Right ventricle myocardium superior (tissue), 1 donor: ENCODE measurements at regions not wholly inside any gene's neighbourhood (a gene's known extent, or its start where the extent isn't known, plus 50 kb on each side); places are given as distances from the start of the nearest gene placed in this dataset.

Source experiments
- ATAC-seq: fragments of 200-7000 bp; cut with Tn5 transposase; one replicate; pipeline ENCODE4 v1.9.1; 2020; ENCODE audit warnings: mild to moderate bottlenecking; ENCODE audit not compliant: poor library complexity
- DNase-seq: peaks from one replicate; pipeline ENCODE4 v3.0.0-alpha.2; 2020
- intact Hi-C: fragments of 100-400 bp; cut with DNase I; formaldehyde crosslinking; loops from one replicate; pipeline ENCODE4 v1.11.2; 2022
- donor health status: DM: no; HTN: yes; CAD: no; lungs with severe emphysema.

DNA sequence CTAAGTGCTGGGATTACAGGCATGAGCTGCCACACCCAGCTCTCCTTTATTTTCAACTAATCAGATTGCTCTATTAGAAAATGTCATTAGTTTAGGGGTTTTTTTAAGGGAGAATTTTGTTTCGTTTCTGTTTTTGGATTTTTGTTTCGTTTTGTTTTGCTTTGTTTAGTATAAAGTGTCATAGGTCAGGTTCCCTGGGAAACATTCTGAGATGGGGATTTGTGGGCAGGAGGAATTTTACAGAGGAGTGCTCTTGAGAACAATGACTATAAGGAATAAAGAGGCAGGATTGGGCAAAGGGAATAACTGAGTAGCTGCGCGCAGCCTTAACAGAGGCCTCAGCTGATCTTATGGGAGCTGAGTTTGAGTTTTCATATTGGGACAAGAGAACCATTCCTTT lies 86.8 kb upstream of the NR2F2 start:
- no peak for DNase-seq

GRCh38 chr15:96245252-96245651 lies 85.2 kb upstream of the NR2F2 start:
- ATAC-seq (no peak), DNase-seq (no peak)

More for the DNA sequence above, 86.8 kb upstream of the NR2F2 start:
- ATAC-seq, result no peak
- intact Hi-C loops, result no loop called here

GRCh38 chr15:96246057-96246456 lies 84.4 kb upstream of the NR2F2 start:
- ATAC-seq (no peak), DNase-seq (no peak)
- intact Hi-C loops, result no loop called here

More at GRCh38 chr15:96245252-96245651, 85.2 kb upstream of the NR2F2 start:
- intact Hi-C loops, result no loop called here

DNA sequence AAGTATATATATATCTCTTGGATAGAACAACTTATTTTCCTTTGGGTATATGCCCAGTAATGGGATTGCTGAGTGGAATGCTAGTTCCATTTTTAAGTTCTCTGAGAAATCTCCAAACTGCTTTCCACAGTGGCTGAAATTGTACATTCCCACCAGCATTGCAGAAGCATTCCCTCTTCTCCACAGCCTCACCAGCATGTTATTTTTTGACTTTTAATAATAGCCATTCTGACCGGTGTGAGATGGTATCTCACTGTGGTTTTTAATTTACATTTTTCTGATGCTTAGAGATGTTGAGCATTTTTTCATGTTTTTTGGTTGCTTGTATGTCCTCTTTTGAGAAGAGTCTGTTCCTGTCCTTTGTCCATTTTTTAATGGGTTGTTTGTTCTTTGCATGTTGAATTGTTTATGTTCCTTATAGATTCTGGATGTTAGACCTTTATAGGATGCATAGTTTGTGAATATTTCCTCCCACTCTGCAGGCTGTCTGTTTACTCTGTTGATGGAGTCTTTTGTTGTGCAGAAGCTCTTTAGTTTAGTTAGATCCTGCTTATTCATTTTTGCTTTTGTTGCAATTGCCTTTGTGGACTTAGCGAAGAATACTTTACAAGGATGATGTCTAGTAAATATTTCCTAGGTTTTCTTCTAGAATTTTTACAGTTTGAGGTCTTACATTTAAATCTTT lies 82.7 kb upstream of the NR2F2 start:
- ATAC-seq, result no peak
- intact Hi-C loops, result no loop called here
- no peak for DNase-seq

DNA sequence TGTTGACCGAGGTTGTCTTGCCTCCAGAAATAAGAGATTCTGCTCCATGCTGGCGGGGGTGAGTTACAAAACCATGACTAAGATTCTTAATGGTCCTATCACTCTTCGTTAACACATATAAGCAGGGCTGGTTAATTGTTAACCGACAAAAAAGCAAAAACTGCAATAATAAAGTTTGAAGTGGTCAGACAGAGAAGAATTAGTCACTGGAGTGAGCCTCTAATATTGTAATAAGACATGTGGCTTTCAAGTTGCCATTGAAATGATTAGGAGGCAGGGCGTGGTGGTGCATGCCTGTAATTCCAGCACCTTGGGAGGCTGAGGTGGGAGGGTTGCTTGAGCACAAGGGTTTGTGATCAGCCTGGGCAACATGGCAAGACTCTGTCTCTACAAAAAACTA lies 78.4 kb upstream of the NR2F2 start:
- ATAC-seq, result no peak
- no peak for DNase-seq
- intact Hi-C loops, result no loop called here

- intact Hi-C loops, result no loop called here
- no peak for ATAC-seq
Observed at GRCh38 chr15:96253006-96253747, 77.3 kb upstream of the NR2F2 start.

DNA sequence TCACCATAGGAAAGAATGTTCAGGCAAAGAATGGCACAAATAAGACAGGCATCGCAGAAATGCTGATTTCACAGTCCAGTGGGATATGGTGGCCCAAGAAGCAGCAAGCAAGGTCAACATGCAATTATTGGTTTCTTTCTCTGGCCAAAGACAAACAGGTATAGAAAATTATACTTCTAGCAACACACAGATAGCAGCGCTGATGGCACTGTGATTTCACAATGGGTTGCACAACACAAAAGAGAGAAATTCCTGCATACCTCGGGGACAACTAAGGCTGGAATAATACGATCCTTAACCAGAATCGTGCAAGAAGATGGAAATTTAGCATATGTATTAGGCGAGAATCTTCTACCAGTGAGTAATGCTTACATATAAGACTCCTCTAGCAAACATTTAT lies 76.3 kb upstream of the NR2F2 start:
- intact Hi-C loops, result no loop called here
- ATAC-seq (no peak), DNase-seq (no peak)

More at GRCh38 chr15:96253006-96253747, 77.3 kb upstream of the NR2F2 start:
- DNase-seq, result no peak

- DNase-seq (no peak), ATAC-seq (no peak)
- intact Hi-C loops, result no loop called here
Observed at GRCh38 chr15:96255599-96255998, 74.9 kb upstream of the NR2F2 start.

GRCh38 chr15:96261575-96262034 lies 68.9 kb upstream of the NR2F2 start:
- ATAC-seq (no peak), DNase-seq (no peak)
- intact Hi-C loops, result no loop called here

- ATAC-seq (no peak), DNase-seq (no peak)
- intact Hi-C loops, result no loop called here
Observed at GRCh38 chr15:96262097-96262496, 68.4 kb upstream of the NR2F2 start.

- intact Hi-C loops, result no loop called here
- no peak for DNase-seq
- no peak for ATAC-seq
Observed at GRCh38 chr15:96262549-96263489, 67.7 kb upstream of the NR2F2 start.

DNA sequence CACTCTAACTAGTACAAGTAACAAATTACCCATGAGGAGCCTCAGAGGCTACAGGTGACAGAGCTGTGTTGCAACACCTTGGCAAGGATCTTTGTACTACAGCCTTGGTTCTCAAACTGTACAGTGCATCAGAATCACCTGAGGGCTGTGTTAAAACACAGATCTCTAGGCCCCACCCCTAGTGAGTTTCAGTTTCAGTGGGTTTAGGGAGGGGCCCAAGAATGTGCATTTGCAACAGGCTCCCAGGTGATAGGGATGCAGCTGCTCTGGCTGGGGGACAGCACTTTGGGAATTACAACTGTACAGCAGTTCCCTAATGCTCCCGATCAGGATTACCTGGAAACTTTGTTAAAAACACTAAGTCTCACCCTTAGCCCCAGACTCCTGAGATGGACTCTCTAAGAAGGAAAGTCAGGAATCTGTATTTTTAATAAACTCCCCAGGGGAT lies 66.1 kb upstream of the NR2F2 start:
- ATAC-seq, result no peak
- no peak for DNase-seq
- intact Hi-C loops, result no loop called here

GRCh38 chr15:96264801-96265515 lies 65.5 kb upstream of the NR2F2 start:
- intact Hi-C loops, result no loop called here

GRCh38 chr15:96266456-96266855 lies 64.0 kb upstream of the NR2F2 start:
- DNase-seq (no peak), ATAC-seq (no peak)
- intact Hi-C loops, result no loop called here

More at GRCh38 chr15:96264801-96265515, 65.5 kb upstream of the NR2F2 start:
- no peak for DNase-seq
- no peak for ATAC-seq

DNA sequence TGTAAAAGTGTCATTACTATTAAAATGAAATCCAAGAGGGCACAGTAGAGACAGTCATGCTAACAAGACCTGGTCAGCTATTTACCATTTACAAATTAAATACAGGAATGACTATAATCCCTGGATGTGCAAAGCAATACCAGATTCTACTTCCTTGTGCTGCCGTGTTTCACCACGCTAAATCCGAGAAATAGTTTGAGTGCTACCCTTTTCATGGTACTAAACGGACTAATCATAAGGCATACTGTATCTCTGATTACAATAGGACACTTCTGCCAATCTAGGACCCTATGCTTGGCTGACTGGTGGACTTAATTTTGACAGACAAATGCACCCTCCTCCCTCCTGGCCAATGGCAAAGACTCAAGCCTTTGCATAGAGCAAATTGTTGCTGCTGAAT lies 63.0 kb upstream of the NR2F2 start:
- intact Hi-C loops, result no loop called here
- DNase-seq (no peak), ATAC-seq (no peak)

DNA sequence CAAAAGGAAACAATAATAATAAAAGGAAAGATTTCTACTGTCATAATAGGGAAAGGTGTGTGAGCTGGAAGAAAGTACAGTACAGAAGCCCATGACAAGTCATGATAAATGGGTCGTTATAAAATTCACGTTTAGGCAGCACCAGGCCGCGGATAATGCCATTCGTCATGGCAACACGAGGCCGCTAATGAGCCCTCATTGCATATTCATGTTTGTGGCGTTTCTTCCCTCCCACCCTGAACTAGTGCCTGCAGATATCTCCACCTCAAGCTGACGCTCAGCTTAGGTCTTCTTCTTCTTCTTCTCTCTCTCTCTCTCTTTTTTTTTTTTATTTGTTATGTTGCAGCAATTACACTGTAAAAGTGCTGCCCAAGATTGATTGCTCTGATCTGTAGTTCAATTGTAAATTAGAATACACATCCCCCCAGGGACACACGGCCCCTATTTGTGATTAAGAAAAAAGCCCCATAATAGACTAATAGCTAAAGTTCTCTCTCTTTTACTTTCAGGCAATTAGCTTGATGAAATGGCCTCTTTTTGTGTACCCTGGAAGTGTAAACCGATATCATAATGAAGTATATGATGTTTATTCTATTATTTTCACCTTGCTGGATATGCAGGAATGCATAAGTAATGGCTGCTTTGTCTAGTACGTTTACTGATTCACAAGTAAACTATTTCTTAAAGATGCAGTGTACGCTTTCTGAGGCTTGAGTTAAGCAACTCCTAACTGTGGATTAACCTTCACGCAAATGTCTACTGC lies 61.9 kb upstream of the NR2F2 start:
- ATAC-seq, result no peak
- intact Hi-C loops, result no loop called here

DNA sequence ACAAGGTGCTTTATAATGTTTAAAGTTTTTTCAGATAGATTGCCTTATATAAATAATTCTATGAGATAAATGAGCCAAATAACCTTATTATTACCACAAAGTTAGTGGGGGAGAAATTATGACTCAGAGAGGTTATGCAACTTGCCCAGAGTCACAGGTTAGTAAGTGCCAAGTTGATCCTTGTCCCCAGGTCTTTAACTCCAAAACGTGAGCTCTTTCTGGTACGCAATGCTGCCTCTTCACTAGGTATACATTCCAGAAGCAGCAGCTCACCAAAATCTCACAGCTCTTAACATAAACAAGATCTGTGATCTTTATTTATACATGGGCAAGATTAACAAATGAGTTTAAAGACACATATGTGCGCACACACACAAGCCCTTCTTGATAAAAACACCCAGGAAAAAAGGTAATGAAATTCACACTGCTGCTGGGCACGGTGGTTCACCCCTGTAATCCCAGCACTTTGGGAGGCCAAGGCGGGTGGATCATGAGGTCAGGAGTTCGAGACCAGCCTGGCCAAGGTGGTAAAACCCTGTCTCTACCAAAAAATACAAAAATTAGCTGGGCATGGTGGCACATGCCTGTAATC lies 59.8 kb upstream of the NR2F2 start:
- intact Hi-C loops, result no loop called here
- ATAC-seq (no peak), DNase-seq (no peak)

More for the DNA sequence above, 61.9 kb upstream of the NR2F2 start:
- no peak for DNase-seq
